ENCODE measurements at regions not wholly inside any gene's neighbourhood (a gene's known extent, or its start where the extent isn't known, plus 50 kb on each side); places are given as distances from the start of the nearest gene placed in this dataset.

GRCh38 chr19:29365836-29366417 lies 153.0 kb upstream of the UQCRFS1 start:
- no peaks in the 10 kb centered on the region for H3K9me3 ChIP-seq (ENCODE audit: low read depth)
- H3K27ac ChIP-seq: no peak overlapping the region
- H3K36me3 ChIP-seq: no peaks in the 10 kb centered on the region
- H3K27me3 ChIP-seq: peaks cover 5% of the 10 kb centered on the region
- H3K4me3 ChIP-seq: no peak overlapping the region
- DNase-seq (ENCODE audit: low read depth in 1 of 2, low spot score in 1 of 2): no peak
- no peak for TF ChIP-seq CTCF (IDR thresholded peaks at IDR 0.05; ENCODE audit: low read depth, low read length)
- peaks cover 6% of the 10 kb centered on the region for H3K4me1 ChIP-seq (ENCODE audit: low read depth)

- no peak for DNase-seq (ENCODE audit: low read depth in 1 of 2, low spot score in 1 of 2)
- H3K27ac ChIP-seq: no peak overlapping the region
- no peaks in the 10 kb centered on the region for H3K9me3 ChIP-seq (ENCODE audit: low read depth)
- H3K36me3 ChIP-seq: no peaks in the 10 kb centered on the region
- peaks cover 6% of the 10 kb centered on the region for H3K4me1 ChIP-seq (ENCODE audit: low read depth)
- H3K27me3 ChIP-seq: peaks cover 5% of the 10 kb centered on the region
- H3K4me3 ChIP-seq: no peak overlapping the region
- TF ChIP-seq CTCF (IDR thresholded peaks at IDR 0.05; ENCODE audit: low read depth, low read length): no peak
Observed at GRCh38 chr19:29366757-29367156, 153.8 kb upstream of the UQCRFS1 start.

GRCh38 chr19:29367791-29368222 lies 154.9 kb upstream of the UQCRFS1 start:
- no peak for DNase-seq (ENCODE audit: low read depth in 1 of 2, low spot score in 1 of 2)
- Histone ChIP-seq H3K27ac (no peak overlapping the region), H3K36me3 (no peaks in the 10 kb centered on the region), H3K4me3 (no peak overlapping the region), H3K27me3 (peaks cover 5% of the 10 kb centered on the region), H3K9me3 (ENCODE audit: low read depth) (no peaks in the 10 kb centered on the region), H3K4me1 (ENCODE audit: low read depth) (peaks cover 6% of the 10 kb centered on the region)
- no peak for TF ChIP-seq CTCF (IDR thresholded peaks at IDR 0.05; ENCODE audit: low read depth, low read length)

- no peak for TF ChIP-seq CTCF (IDR thresholded peaks at IDR 0.05; ENCODE audit: low read depth, low read length)
- Histone ChIP-seq H3K4me1 (ENCODE audit: low read depth) (peaks cover 6% of the 10 kb centered on the region), H3K27ac (no peak overlapping the region), H3K9me3 (ENCODE audit: low read depth) (no peaks in the 10 kb centered on the region), H3K27me3 (no peaks in the 10 kb centered on the region), H3K36me3 (no peaks in the 10 kb centered on the region), H3K4me3 (no peak overlapping the region)
- DNase-seq (ENCODE audit: low read depth in 1 of 2, low spot score in 1 of 2): no peak
Observed at GRCh38 chr19:29370276-29370675, 155.5 kb upstream of the VSTM2B start.

- H3K4me1 ChIP-seq (ENCODE audit: low read depth): peaks cover 6% of the 10 kb centered on the region
- H3K27me3 ChIP-seq: no peaks in the 10 kb centered on the region
- no peaks in the 10 kb centered on the region for H3K36me3 ChIP-seq
- H3K27ac ChIP-seq: no peak overlapping the region
- no peaks in the 10 kb centered on the region for H3K9me3 ChIP-seq (ENCODE audit: low read depth)
- no peak overlapping the region for H3K4me3 ChIP-seq
- no peak for TF ChIP-seq CTCF (IDR thresholded peaks at IDR 0.05; ENCODE audit: low read depth, low read length)
- no peak for DNase-seq (ENCODE audit: low read depth in 1 of 2, low spot score in 1 of 2)
Observed at GRCh38 chr19:29371251-29372090, 154.3 kb upstream of the VSTM2B start.

All from cardiac muscle cell (in vitro differentiated cells and primary cell).